HCT116 (cell line): ENCODE measurements at regions not wholly inside any gene's neighbourhood (a gene's known extent, or its start where the extent isn't known, plus 50 kb on each side); places are given as distances from the start of the nearest gene placed in this dataset.

Experiments
- ATAC-seq: fragments of 200-7000 bp; cut with Tn5 transposase; 2 replicates; pipeline ENCODE4 v1.9.1; 2020; ENCODE audit warnings: mild to moderate bottlenecking, moderate library complexity
- BruUV-seq: library from RNA; stranded (reverse); fragments of 400-500 nt; replicated peaks from 2 replicates; lab custom pipeline; 2021; lab: Mats Ljungman, UMichigan
- CTCF ChIA-PET: fragments of 300-600 bp; sonication (Branson Sonifier 250); formaldehyde crosslinking; loops from one replicate; lab custom pipeline; 2021; ENCODE audit warnings: antibody characterized with exemption; lab: Charles Lee
- POLR2A ChIA-PET: fragments of 300-600, 350-600 bp; sonication (Branson Sonifier 250); formaldehyde crosslinking; loops from one replicate; lab custom pipeline; 2021; ENCODE audit warnings: antibody characterized with exemption; lab: Charles Lee
- RAD21 ChIA-PET, 2 experiments: fragments of 300-600 bp; sonication (Branson Sonifier 250); formaldehyde crosslinking; loops; one replicate each; lab custom pipeline; 2023; ENCODE audit warnings: low total read pairs in 2 of 2; ENCODE audit not compliant: uncharacterized antibody in 2 of 2, unreplicated experiment in 2 of 2, low non-redundant PET in 1 of 2; lab: Charles Lee
- DNase-seq: peaks from one replicate; pipeline ENCODE4 v3.0.0-alpha.2; 2010; ENCODE audit warnings: low read depth, low spot score
- H2AFZ ChIP-seq: fragments of 200-600 bp; shearing (Covaris generic), sonication (generic); 2 replicates; pipeline ENCODE4 v1.6.1; 2017; ENCODE audit warnings: low read depth, mixed run types, mixed read lengths, antibody characterized with exemption, low read length; ENCODE audit not compliant: poor library complexity, severe bottlenecking
- H3K27ac ChIP-seq: 2 replicates; pipeline ENCODE4 v1.5.1; 2012; ENCODE audit warnings: low read depth, low read length
- H3K27me3 ChIP-seq: fragments of 200-600 bp; sonication (generic); 2 replicates; pipeline ENCODE4 v1.6.1; 2016; ENCODE audit warnings: mixed run types, low read length, mixed read lengths; ENCODE audit not compliant: insufficient read depth
- H3K36me3 ChIP-seq, 2 experiments: fragments of 200-500 bp in 1 of 2; fragments of 200-600 bp in 1 of 2; sonication (Bioruptor generic) in 1 of 2; sonication (generic) in 1 of 2; 2 replicates each; pipeline versions ENCODE4 v1.5.1 to v1.6.1; 2014 to 2016; ENCODE audit warnings: low read length in 2 of 2, inconsistent platforms in 1 of 2, mixed read lengths in 1 of 2, mixed run types in 1 of 2; ENCODE audit not compliant: insufficient read depth in 2 of 2, control insufficient read depth in 1 of 2
- H3K4me1 ChIP-seq, 2 experiments: fragments of 200-600 bp in 1 of 2; sonication (generic) in 1 of 2; 2 replicates each; pipeline versions ENCODE4 v1.5.1 to v1.6.1; 2012 to 2017; ENCODE audit warnings: low read length in 2 of 2, inconsistent platforms in 1 of 2, mild to moderate bottlenecking in 1 of 2, mixed read lengths in 1 of 2, mixed run types in 1 of 2, moderate library complexity in 1 of 2; ENCODE audit not compliant: insufficient read depth in 2 of 2, control insufficient read depth in 1 of 2
- H3K4me2 ChIP-seq: fragments of 200-600 bp; sonication (generic); 2 replicates; pipeline ENCODE4 v1.6.1; 2017; ENCODE audit warnings: mixed run types, low read length, mixed read lengths
- H3K4me3 ChIP-seq, 2 experiments: fragments of 200-600 bp in 1 of 2; sonication (generic) in 1 of 2; replicated peaks in 1 of 2; 2 replicates each; pipeline ENCODE4 v1.5.1; 2011 to 2016; ENCODE audit warnings: low read length in 2 of 2, control low read depth in 1 of 2, low read depth in 1 of 2, mild to moderate bottlenecking in 1 of 2, mixed read lengths in 1 of 2, mixed run types in 1 of 2
- H3K79me2 ChIP-seq: fragments of 200-600 bp; sonication (generic); 2 replicates; pipeline ENCODE4 v1.6.1; 2017; ENCODE audit warnings: mild to moderate bottlenecking, mixed run types, low read length, moderate library complexity, mixed read lengths; ENCODE audit not compliant: insufficient read depth
- H3K9ac ChIP-seq: fragments of 200-600 bp; sonication (generic); 2 replicates; pipeline ENCODE4 v1.6.1; 2016; ENCODE audit warnings: low read length, mixed read lengths
- H3K9me2 ChIP-seq: fragments of 200-600 bp; sonication (generic), shearing (Covaris generic); 2 replicates; pipeline ENCODE4 v1.6.1; 2017; ENCODE audit warnings: mixed run types, mild to moderate bottlenecking, moderate library complexity; ENCODE audit not compliant: insufficient read depth
- H3K9me3 ChIP-seq, 2 experiments: fragments of 200-500 bp in 1 of 2; fragments of 200-600 bp in 1 of 2; sonication (Bioruptor generic) in 1 of 2; sonication (generic) in 1 of 2; 2 replicates each; pipeline ENCODE4 v1.6.1; 2014 to 2017; ENCODE audit warnings: low read length in 2 of 2, mixed read lengths in 2 of 2, inconsistent platforms in 1 of 2, low read depth in 1 of 2, mild to moderate bottlenecking in 1 of 2, mixed run types in 1 of 2, moderate library complexity in 1 of 2; ENCODE audit not compliant: control insufficient read depth in 1 of 2, insufficient read depth in 1 of 2
- H4K20me1 ChIP-seq: fragments of 200-600 bp; sonication (generic), shearing (Covaris generic); 2 replicates; pipeline ENCODE4 v1.6.1; 2017; ENCODE audit warnings: mixed run types, mild to moderate bottlenecking, moderate library complexity; ENCODE audit not compliant: insufficient read depth
- ELF1 ChIP-seq: IDR thresholded peaks from 2 replicates; pipeline ENCODE4 v1.6.1; 2012; ENCODE audit warnings: low read depth, borderline replicate concordance
- EZH2 ChIP-seq: fragments of 200-600 bp; sonication (generic); IDR thresholded peaks from 2 replicates; pipeline ENCODE4 v1.6.1; 2017; ENCODE audit warnings: antibody characterized with exemption, mixed run types
- EZH2phosphoT487 ChIP-seq: fragments of 200-600 bp; IDR thresholded peaks from 2 replicates; pipeline ENCODE4 v1.6.1; 2018; ENCODE audit warnings: antibody characterized with exemption, borderline replicate concordance
- JUND ChIP-seq: IDR thresholded peaks from 2 replicates; pipeline ENCODE4 v1.6.1; 2012
- MAX ChIP-seq: IDR thresholded peaks from 2 replicates; pipeline ENCODE4 v1.6.1; 2012
- SIN3A ChIP-seq: IDR thresholded peaks from 2 replicates; pipeline ENCODE4 v1.6.1; 2012; ENCODE audit warnings: low read depth
- SRF ChIP-seq: IDR thresholded peaks from 2 replicates; pipeline ENCODE4 v1.6.1; 2012; ENCODE audit warnings: low read depth
- intact Hi-C: fragments of 100-400 bp; cut with micrococcal nuclease; formaldehyde crosslinking; loops from 2 replicates; pipeline ENCODE4 v1.10.0; 2022
- TF ChIP-seq, protein P1 (sequence below): IDR thresholded peaks from 2 replicates; pipeline ENCODE4 v1.6.1; 2012
- TF ChIP-seq, protein P2 (sequence below): IDR thresholded peaks from 2 replicates; pipeline ENCODE4 v1.6.1; 2012; ENCODE audit warnings: low read depth
- TF ChIP-seq, protein P3 (sequence below): IDR thresholded peaks from 2 replicates; pipeline ENCODE4 v1.6.1; 2011; ENCODE audit warnings: mild to moderate bottlenecking, low read length, moderate library complexity; ENCODE audit not compliant: insufficient replicate concordance; ENCODE audit errors: extremely low read depth

DNA sequence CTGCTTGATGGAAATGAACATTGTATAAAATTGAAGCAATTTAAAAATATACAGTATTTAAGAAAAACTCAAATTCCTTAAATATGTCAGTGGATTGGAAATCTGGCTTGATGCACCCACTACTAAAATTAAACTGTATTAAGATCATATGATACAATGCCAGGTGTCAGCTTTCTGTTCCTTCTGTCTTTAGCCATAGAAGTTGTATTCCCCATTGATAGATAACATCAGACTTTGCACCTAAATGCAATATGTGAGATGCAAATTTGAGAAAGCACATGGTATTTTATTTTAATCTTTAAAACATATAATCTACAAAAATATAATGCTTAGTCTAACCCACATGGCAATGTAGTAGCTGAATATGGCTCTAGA lies 697.4 kb upstream of the WWC1 start:
- Histone ChIP-seq H3K9ac (no peak overlapping the region), H3K4me1 (no peaks in the 10 kb centered on the region), H4K20me1 (no peaks in the 10 kb centered on the region), H3K36me3 (no peaks in the 10 kb centered on the region), H3K27ac (no peak overlapping the region), H3K9me2 (no peaks in the 10 kb centered on the region), H3K4me2 (no peak overlapping the region), H3K79me2 (no peaks in the 10 kb centered on the region), H2AFZ (no peak overlapping the region), H3K9me3 (no peaks in the 10 kb centered on the region), H3K27me3 (peaks cover 18% of the 10 kb centered on the region), H3K4me3 (no peak overlapping the region)
- ATAC-seq (no peak), DNase-seq (no peak)
- ChIA-PET CTCF (no interaction called here), POLR2A (no interaction called here), RAD21 (no interaction called here)
- TF ChIP-seq ELF1 (no peak), SIN3A (no peak), SRF (no peak), MAX (no peak), JUND (no peak), EZH2phosphoT487 (no peak)
- TF ChIP-seq, protein P1, sequence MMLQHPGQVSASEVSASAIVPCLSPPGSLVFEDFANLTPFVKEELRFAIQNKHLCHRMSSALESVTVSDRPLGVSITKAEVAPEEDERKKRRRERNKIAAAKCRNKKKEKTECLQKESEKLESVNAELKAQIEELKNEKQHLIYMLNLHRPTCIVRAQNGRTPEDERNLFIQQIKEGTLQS, result no peak
- TF ChIP-seq, protein P2, sequence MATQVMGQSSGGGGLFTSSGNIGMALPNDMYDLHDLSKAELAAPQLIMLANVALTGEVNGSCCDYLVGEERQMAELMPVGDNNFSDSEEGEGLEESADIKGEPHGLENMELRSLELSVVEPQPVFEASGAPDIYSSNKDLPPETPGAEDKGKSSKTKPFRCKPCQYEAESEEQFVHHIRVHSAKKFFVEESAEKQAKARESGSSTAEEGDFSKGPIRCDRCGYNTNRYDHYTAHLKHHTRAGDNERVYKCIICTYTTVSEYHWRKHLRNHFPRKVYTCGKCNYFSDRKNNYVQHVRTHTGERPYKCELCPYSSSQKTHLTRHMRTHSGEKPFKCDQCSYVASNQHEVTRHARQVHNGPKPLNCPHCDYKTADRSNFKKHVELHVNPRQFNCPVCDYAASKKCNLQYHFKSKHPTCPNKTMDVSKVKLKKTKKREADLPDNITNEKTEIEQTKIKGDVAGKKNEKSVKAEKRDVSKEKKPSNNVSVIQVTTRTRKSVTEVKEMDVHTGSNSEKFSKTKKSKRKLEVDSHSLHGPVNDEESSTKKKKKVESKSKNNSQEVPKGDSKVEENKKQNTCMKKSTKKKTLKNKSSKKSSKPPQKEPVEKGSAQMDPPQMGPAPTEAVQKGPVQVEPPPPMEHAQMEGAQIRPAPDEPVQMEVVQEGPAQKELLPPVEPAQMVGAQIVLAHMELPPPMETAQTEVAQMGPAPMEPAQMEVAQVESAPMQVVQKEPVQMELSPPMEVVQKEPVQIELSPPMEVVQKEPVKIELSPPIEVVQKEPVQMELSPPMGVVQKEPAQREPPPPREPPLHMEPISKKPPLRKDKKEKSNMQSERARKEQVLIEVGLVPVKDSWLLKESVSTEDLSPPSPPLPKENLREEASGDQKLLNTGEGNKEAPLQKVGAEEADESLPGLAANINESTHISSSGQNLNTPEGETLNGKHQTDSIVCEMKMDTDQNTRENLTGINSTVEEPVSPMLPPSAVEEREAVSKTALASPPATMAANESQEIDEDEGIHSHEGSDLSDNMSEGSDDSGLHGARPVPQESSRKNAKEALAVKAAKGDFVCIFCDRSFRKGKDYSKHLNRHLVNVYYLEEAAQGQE, result no peak
- intact Hi-C loops, result no loop called here
- no TSS peak for BruUV-seq

DNA sequence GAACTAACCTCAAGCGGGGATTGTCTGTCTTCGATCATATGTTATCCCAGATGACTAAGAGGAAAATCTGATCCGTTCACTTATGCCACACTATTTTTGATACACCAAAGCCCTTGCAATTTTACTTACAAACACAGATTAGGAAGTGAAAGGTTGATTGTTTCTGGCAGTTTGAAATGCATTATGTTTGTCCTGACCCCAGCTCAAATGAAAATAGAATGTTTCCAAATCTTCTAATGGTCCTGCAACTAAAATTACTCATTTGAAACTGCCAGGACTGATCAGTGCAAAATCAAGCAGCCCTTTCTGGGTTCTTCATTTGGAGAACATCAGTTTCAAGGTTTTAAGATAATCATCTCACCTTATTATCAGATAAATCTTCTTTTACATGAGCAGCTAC lies 696.7 kb upstream of the WWC1 start:
- H3K9me2 ChIP-seq, result no peaks in the 10 kb centered on the region
- no peak overlapping the region for H3K27ac ChIP-seq
- BruUV-seq, result no TSS peak
- no peak overlapping the region for H2AFZ ChIP-seq
- TF ChIP-seq, protein P3, sequence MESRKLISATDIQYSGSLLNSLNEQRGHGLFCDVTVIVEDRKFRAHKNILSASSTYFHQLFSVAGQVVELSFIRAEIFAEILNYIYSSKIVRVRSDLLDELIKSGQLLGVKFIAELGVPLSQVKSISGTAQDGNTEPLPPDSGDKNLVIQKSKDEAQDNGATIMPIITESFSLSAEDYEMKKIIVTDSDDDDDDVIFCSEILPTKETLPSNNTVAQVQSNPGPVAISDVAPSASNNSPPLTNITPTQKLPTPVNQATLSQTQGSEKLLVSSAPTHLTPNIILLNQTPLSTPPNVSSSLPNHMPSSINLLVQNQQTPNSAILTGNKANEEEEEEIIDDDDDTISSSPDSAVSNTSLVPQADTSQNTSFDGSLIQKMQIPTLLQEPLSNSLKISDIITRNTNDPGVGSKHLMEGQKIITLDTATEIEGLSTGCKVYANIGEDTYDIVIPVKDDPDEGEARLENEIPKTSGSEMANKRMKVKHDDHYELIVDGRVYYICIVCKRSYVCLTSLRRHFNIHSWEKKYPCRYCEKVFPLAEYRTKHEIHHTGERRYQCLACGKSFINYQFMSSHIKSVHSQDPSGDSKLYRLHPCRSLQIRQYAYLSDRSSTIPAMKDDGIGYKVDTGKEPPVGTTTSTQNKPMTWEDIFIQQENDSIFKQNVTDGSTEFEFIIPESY, result no peak
- no peak for TF ChIP-seq EZH2
- TF ChIP-seq, protein P2, result no peak
- intact Hi-C loops, result no loop called here
- H4K20me1 ChIP-seq, result no peaks in the 10 kb centered on the region
- H3K9ac ChIP-seq, result no peak overlapping the region
- no peak overlapping the region for H3K4me3 ChIP-seq
- ChIA-PET CTCF (no interaction called here), RAD21 (no interaction called here), POLR2A (no interaction called here)
- H3K27me3 ChIP-seq, result peaks cover 18% of the 10 kb centered on the region
- no peak for ATAC-seq
- DNase-seq, result no peak
- H3K4me2 ChIP-seq, result no peak overlapping the region
- H3K4me1 ChIP-seq, result no peaks in the 10 kb centered on the region
- no peaks in the 10 kb centered on the region for H3K79me2 ChIP-seq
- no peaks in the 10 kb centered on the region for H3K36me3 ChIP-seq
- no peaks in the 10 kb centered on the region for H3K9me3 ChIP-seq
